HG03442 (cell line): ENCODE measurements at regions not wholly inside any gene's neighbourhood (a gene's known extent, or its start where the extent isn't known, plus 50 kb on each side); places are given as distances from the start of the nearest gene placed in this dataset.

Experiments
- ATAC-seq: cut with Tn5 transposase; IDR thresholded peaks from one replicate; pipeline ENCODE4 v1.9.1; 2021; ENCODE audit warnings: mild to moderate bottlenecking, moderate library complexity; ENCODE audit not compliant: unreplicated experiment

GRCh38 chr15:39059917-39060316 lies 495.3 kb upstream of the RASGRP1 start:
- no peak for ATAC-seq

GRCh38 chr15:39061952-39062464 lies 497.4 kb upstream of the RASGRP1 start:
- ATAC-seq: no peak

GRCh38 chr15:39066677-39067076 lies 502.1 kb upstream of the RASGRP1 start:
- no peak for ATAC-seq

- no peak for ATAC-seq
These were observed 506.4 kb upstream of the THBS1 start for GRCh38 chr15:39074341-39074985.

GRCh38 chr15:39075311-39075710 lies 505.6 kb upstream of the THBS1 start:
- no peak for ATAC-seq

GRCh38 chr15:39075756-39076341 lies 505.0 kb upstream of the THBS1 start:
- no peak for ATAC-seq

- no peak for ATAC-seq
These were observed 502.9 kb upstream of the THBS1 start for GRCh38 chr15:39078026-39078425.

GRCh38 chr15:39079296-39079847 lies 501.5 kb upstream of the THBS1 start:
- ATAC-seq: no peak

GRCh38 chr15:39083213-39083612 lies 497.7 kb upstream of the THBS1 start:
- no peak for ATAC-seq

GRCh38 chr15:39084674-39085530 lies 496.0 kb upstream of the THBS1 start:
- ATAC-seq: no peak

- ATAC-seq: no peak
These were observed 494.2 kb upstream of the THBS1 start for GRCh38 chr15:39086641-39087040.

GRCh38 chr15:39088156-39088555 lies 492.7 kb upstream of the THBS1 start:
- ATAC-seq: no peak

GRCh38 chr15:39092354-39092753 lies 488.5 kb upstream of the THBS1 start:
- ATAC-seq: no peak

- ATAC-seq: no peak
These were observed 488.1 kb upstream of the THBS1 start for GRCh38 chr15:39092761-39093160.

GRCh38 chr15:39094116-39094515 lies 486.8 kb upstream of the THBS1 start:
- no peak for ATAC-seq

- ATAC-seq: no peak
These were observed 485.5 kb upstream of the THBS1 start for GRCh38 chr15:39095218-39095879.

GRCh38 chr15:39096608-39097205 lies 484.2 kb upstream of the THBS1 start:
- ATAC-seq: no peak

GRCh38 chr15:39099524-39099923 lies 481.4 kb upstream of the THBS1 start:
- no peak for ATAC-seq

- no peak for ATAC-seq
These were observed 480.7 kb upstream of the THBS1 start for GRCh38 chr15:39100106-39100660.

GRCh38 chr15:39102431-39102830 lies 478.4 kb upstream of the THBS1 start:
- ATAC-seq: no peak
